HEK293 (cell line): ENCODE measurements at regions not wholly inside any gene's neighbourhood (a gene's known extent, or its start where the extent isn't known, plus 50 kb on each side); places are given as distances from the start of the nearest gene placed in this dataset.

Source experiments
- CTCF ChIA-PET: fragments of 350-600 bp; formaldehyde crosslinking; extraction: SDS; loops from one replicate; lab custom pipeline; 2021; ENCODE audit warnings: antibody characterized with exemption; lab: Yijun Ruan, JAX
- POLR2A ChIA-PET: fragments of 300-600 bp; formaldehyde crosslinking; extraction: SDS; loops from one replicate; lab custom pipeline; 2020; ENCODE audit warnings: antibody characterized with exemption, inconsistent platforms; lab: Yijun Ruan, JAX
- H3K27ac ChIP-seq: fragments of 200-500 bp; sonication (Bioruptor generic); 2 replicates; pipeline ENCODE4 v1.5.1; 2014; ENCODE audit warnings: low read depth, low read length, control low read depth, inconsistent platforms; ENCODE audit errors: extremely low read depth
- H3K36me3 ChIP-seq, 2 experiments: fragments of 200-500 bp in 1 of 2; sonication (Bioruptor generic) in 1 of 2; 1 replicate in 1 of 2; 2 replicates in 1 of 2; pipeline ENCODE4 v1.5.1; 2014 to 2017; ENCODE audit warnings: inconsistent platforms in 2 of 2, low read length in 2 of 2; ENCODE audit not compliant: control insufficient read depth in 2 of 2, insufficient read depth in 1 of 2
- H3K4me1 ChIP-seq: fragments of 200-500 bp; sonication (Bioruptor generic); 2 replicates; pipeline ENCODE4 v1.5.1; 2014; ENCODE audit warnings: mild to moderate bottlenecking, low read length, inconsistent platforms; ENCODE audit not compliant: control insufficient read depth, insufficient read depth
- H3K4me3 ChIP-seq: 2 replicates; pipeline ENCODE4 v1.5.1; 2011; ENCODE audit warnings: low read depth, mild to moderate bottlenecking, control low read depth, low read length, moderate library complexity
- H3K9me3 ChIP-seq: fragments of 200-500 bp; sonication (Bioruptor generic); 2 replicates; pipeline ENCODE4 v1.5.1; 2014; ENCODE audit warnings: low read depth, low read length, inconsistent platforms; ENCODE audit not compliant: control insufficient read depth, insufficient read depth
- GLIS1 ChIP-seq: fragments of 450-650 bp; formaldehyde crosslinking; IDR thresholded peaks from 2 replicates; pipeline ENCODE4 v1.5.1; 2016; ENCODE audit warnings: missing biosample characterization, missing genetic modification characterization
- HIC1 ChIP-seq: fragments of 450-650 bp; formaldehyde crosslinking; IDR thresholded peaks from 2 replicates; pipeline ENCODE4 v1.5.1; 2016; ENCODE audit warnings: missing biosample characterization, missing genetic modification characterization
- ZBTB20 ChIP-seq: fragments of 450-650 bp; formaldehyde crosslinking; IDR thresholded peaks from 2 replicates; pipeline ENCODE4 v1.5.1; 2016; ENCODE audit warnings: missing biosample characterization, missing genetic modification characterization
- ZBTB48 ChIP-seq: fragments of 450-650 bp; formaldehyde crosslinking; IDR thresholded peaks from 2 replicates; pipeline ENCODE4 v1.5.1; 2016; ENCODE audit warnings: missing biosample characterization, missing genetic modification characterization
- ZBTB49 ChIP-seq: fragments of 450-650 bp; formaldehyde crosslinking; IDR thresholded peaks from 2 replicates; pipeline ENCODE4 v1.5.1; 2016; ENCODE audit warnings: missing biosample characterization, missing genetic modification characterization, low read depth
- ZNF239 ChIP-seq: fragments of 450-650 bp; formaldehyde crosslinking; IDR thresholded peaks from 2 replicates; pipeline ENCODE4 v1.5.1; 2016; ENCODE audit warnings: missing biosample characterization, missing genetic modification characterization
- ZNF324 ChIP-seq: fragments of 450-650 bp; formaldehyde crosslinking; IDR thresholded peaks from 2 replicates; pipeline ENCODE4 v1.5.1; 2016; ENCODE audit warnings: missing biosample characterization, missing genetic modification characterization
- ZNF341 ChIP-seq: fragments of 450-650 bp; formaldehyde crosslinking; IDR thresholded peaks from 2 replicates; pipeline ENCODE4; 2016; ENCODE audit warnings: low read depth, missing biosample characterization, missing genetic modification characterization
- ZNF350 ChIP-seq: fragments of 450-650 bp; formaldehyde crosslinking; IDR thresholded peaks from 2 replicates; pipeline ENCODE4 v1.5.0; 2017; ENCODE audit warnings: missing biosample characterization, mild to moderate bottlenecking, missing genetic modification characterization
- ZNF433 ChIP-seq: fragments of 450-650 bp; formaldehyde crosslinking; IDR thresholded peaks from 2 replicates; pipeline ENCODE4 v1.5.1; 2016; ENCODE audit warnings: missing biosample characterization, missing genetic modification characterization, low read depth
- ZNF449 ChIP-seq: fragments of 450-650 bp; formaldehyde crosslinking; IDR thresholded peaks from 2 replicates; pipeline ENCODE4 v1.5.1; 2017; ENCODE audit warnings: missing biosample characterization, mild to moderate bottlenecking, missing genetic modification characterization, moderate library complexity
- ZNF514 ChIP-seq: fragments of 450-650 bp; formaldehyde crosslinking; IDR thresholded peaks from 2 replicates; pipeline ENCODE4 v1.5.1; 2016; ENCODE audit warnings: missing biosample characterization, missing genetic modification characterization
- ZNF549 ChIP-seq: fragments of 450-650 bp; IDR thresholded peaks from 2 replicates; pipeline ENCODE4 v1.5.1; 2018; ENCODE audit warnings: missing biosample characterization, missing genetic modification characterization, mild to moderate bottlenecking, inconsistent platforms, moderate library complexity
- ZNF558 ChIP-seq: fragments of 450-650 bp; formaldehyde crosslinking; IDR thresholded peaks from 2 replicates; pipeline ENCODE4 v1.5.1; 2016; ENCODE audit warnings: missing biosample characterization, missing genetic modification characterization
- ZNF596 ChIP-seq: fragments of 450-650 bp; IDR thresholded peaks from 2 replicates; pipeline ENCODE4 v1.5.0; 2018; ENCODE audit warnings: missing biosample characterization, mild to moderate bottlenecking, missing genetic modification characterization, moderate library complexity
- ZNF610 ChIP-seq: fragments of 450-650 bp; formaldehyde crosslinking; IDR thresholded peaks from 2 replicates; pipeline ENCODE4 v1.5.1; 2016; ENCODE audit warnings: missing biosample characterization, missing genetic modification characterization, borderline replicate concordance
- ZNF76 ChIP-seq: fragments of 450-650 bp; formaldehyde crosslinking; IDR thresholded peaks from 2 replicates; pipeline ENCODE4; 2016; ENCODE audit warnings: low read depth, missing biosample characterization, missing genetic modification characterization, borderline replicate concordance
- ZNF768 ChIP-seq: fragments of 450-650 bp; formaldehyde crosslinking; IDR thresholded peaks from 2 replicates; pipeline ENCODE4 v1.5.1; 2018; ENCODE audit warnings: missing biosample characterization, mild to moderate bottlenecking, missing genetic modification characterization
- ZSCAN18 ChIP-seq: fragments of 450-650 bp; formaldehyde crosslinking; IDR thresholded peaks from 2 replicates; pipeline ENCODE4 v1.5.1; 2016; ENCODE audit warnings: missing biosample characterization, missing genetic modification characterization

DNA sequence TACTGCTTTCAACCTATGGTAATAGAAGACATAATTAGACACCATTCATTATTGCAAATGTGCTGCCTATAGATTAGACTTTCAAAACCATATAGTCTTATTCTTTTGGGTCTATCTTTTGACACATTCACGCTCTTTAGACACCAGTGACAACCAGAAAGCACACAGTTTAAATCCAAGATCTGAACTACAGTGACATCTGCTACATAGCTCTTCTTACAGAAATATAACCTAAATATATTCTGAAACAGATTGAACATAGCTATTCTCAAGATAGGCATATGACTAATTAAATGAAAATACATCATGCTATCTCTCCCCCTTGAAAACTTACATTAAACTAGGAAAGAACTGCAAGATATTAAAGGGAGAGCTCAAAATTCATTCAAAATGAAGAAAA is 514.2 kb upstream of the SLITRK6 start:
- H3K9me3 ChIP-seq: no peaks in the 10 kb centered on the region
- TF ChIP-seq ZNF768 (no peak), ZNF558 (tag by site-specific recombination) (no peak), HIC1 (tag by site-specific recombination) (no peak), ZNF549 (tag by site-specific recombination) (no peak), GLIS1 (tag by site-specific recombination) (no peak), ZNF433 (tag by site-specific recombination) (no peak), ZNF341 (tag by site-specific recombination) (no peak)
- TF ChIP-seq, all 188 proteins: peak for 0
- ChIA-PET POLR2A (no interaction called here), CTCF (no interaction called here)
- Histone ChIP-seq H3K36me3 (no peaks in the 10 kb centered on the region), H3K4me3 (no peak overlapping the region), H3K4me1 (no peaks in the 10 kb centered on the region), H3K27ac (no peak overlapping the region)

DNA sequence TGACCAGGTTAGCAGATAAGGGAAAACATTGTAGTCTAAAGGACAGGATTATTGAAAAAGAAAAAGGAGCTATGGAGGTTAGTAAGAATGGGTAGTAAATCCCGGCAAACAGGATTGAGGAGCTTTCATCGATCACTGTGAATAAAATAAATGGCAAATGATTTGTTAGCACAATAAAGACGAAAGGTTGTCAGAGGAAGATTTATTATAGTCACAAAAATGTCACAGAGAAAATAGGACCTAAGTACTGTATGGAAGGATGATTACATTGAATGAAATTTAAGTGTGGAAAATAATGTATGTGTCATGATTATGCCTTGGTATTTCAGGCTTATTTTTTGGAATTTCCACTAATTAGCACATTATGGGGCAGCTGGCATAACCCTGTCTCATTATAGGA is 519.2 kb upstream of the SLITRK6 start:
- no peak overlapping the region for H3K4me3 ChIP-seq
- no peaks in the 10 kb centered on the region for H3K4me1 ChIP-seq
- H3K36me3 ChIP-seq: no peaks in the 10 kb centered on the region
- H3K9me3 ChIP-seq: no peaks in the 10 kb centered on the region
- CTCF ChIA-PET: no interaction called here
- POLR2A ChIA-PET: no interaction called here
- no peak for TF ChIP-seq ZBTB20 (tag by site-specific recombination)
- no peak for TF ChIP-seq ZBTB48
- no peak for TF ChIP-seq ZNF610 (tag by site-specific recombination)
- TF ChIP-seq ZNF768: no peak
- no peak for TF ChIP-seq ZNF596 (tag by site-specific recombination)
- no peak for TF ChIP-seq ZNF449 (tag by site-specific recombination)
- no peak for TF ChIP-seq ZNF76 (tag by site-specific recombination)
- TF ChIP-seq ZNF514 (tag by site-specific recombination): no peak
- TF ChIP-seq ZNF239 (tag by site-specific recombination): no peak
- no peak for TF ChIP-seq ZBTB49 (tag by site-specific recombination)
- no peak for TF ChIP-seq ZSCAN18 (tag by site-specific recombination)
- no peak for TF ChIP-seq ZNF324 (tag by site-specific recombination)
- no peak for TF ChIP-seq ZNF350
- H3K27ac ChIP-seq: no peak overlapping the region
